DND-41 (cell line): ENCODE measurements at regions not wholly inside any gene's neighbourhood (a gene's known extent, or its start where the extent isn't known, plus 50 kb on each side); places are given as distances from the start of the nearest gene placed in this dataset.

Experiments used
- ATAC-seq: fragments of 200-7000 bp; cut with Tn5 transposase; 3 replicates; pipeline ENCODE4 v1.9.1; 2021; ENCODE audit warnings: low read depth; ENCODE audit not compliant: insufficient read depth
- DNase-seq: peaks from one replicate; pipeline ENCODE4 v3.0.0-alpha.2; 2020
- H2AFZ ChIP-seq: 2 replicates; pipeline ENCODE4 v1.6.0; 2012; ENCODE audit warnings: low read depth, low read length
- H3K27ac ChIP-seq: 2 replicates; pipeline ENCODE4 v1.5.1; 2012; ENCODE audit warnings: low read length, inconsistent platforms
- H3K27me3 ChIP-seq: fragments of 200-600 bp; sonication (generic); 2 replicates; pipeline ENCODE4 v1.6.0; 2012; ENCODE audit warnings: low read length, mild to moderate bottlenecking, inconsistent platforms; ENCODE audit not compliant: insufficient read depth, poor library complexity
- H3K36me3 ChIP-seq: 2 replicates; pipeline ENCODE4 v1.5.1; 2012; ENCODE audit warnings: low read length, inconsistent platforms; ENCODE audit not compliant: insufficient read depth
- H3K4me1 ChIP-seq: 2 replicates; pipeline ENCODE4 v1.5.1; 2012; ENCODE audit warnings: mild to moderate bottlenecking, low read length; ENCODE audit not compliant: insufficient read depth
- H3K4me2 ChIP-seq: 2 replicates; pipeline ENCODE4 v1.6.0; 2012; ENCODE audit warnings: mild to moderate bottlenecking, moderate library complexity, low read length, inconsistent platforms; ENCODE audit not compliant: insufficient read depth
- H3K4me3 ChIP-seq, 2 experiments: fragments of 200-600 bp in 1 of 2; shearing (Covaris generic) in 1 of 2; 2 replicates each; pipeline ENCODE4 v1.5.1; 2012 to 2016; ENCODE audit warnings: inconsistent platforms in 2 of 2, low read length in 2 of 2, mild to moderate bottlenecking in 2 of 2, low read depth in 1 of 2, moderate library complexity in 1 of 2
- H3K79me2 ChIP-seq: 2 replicates; pipeline ENCODE4 v1.6.0; 2012; ENCODE audit warnings: low read length, inconsistent platforms; ENCODE audit not compliant: insufficient read depth
- H3K9ac ChIP-seq: 2 replicates; pipeline ENCODE4 v1.6.0; 2012; ENCODE audit warnings: low read depth, mild to moderate bottlenecking, inconsistent platforms, low read length, moderate library complexity
- H3K9me3 ChIP-seq: 2 replicates; pipeline ENCODE4 v1.5.1; 2012; ENCODE audit warnings: low read length, moderate library complexity, mild to moderate bottlenecking, inconsistent platforms; ENCODE audit not compliant: insufficient read depth, severe bottlenecking
- H4K20me1 ChIP-seq: 2 replicates; pipeline ENCODE4 v1.6.0; 2012; ENCODE audit warnings: low read length; ENCODE audit not compliant: insufficient read depth
- EZH2 ChIP-seq: IDR thresholded peaks from 3 replicates; pipeline ENCODE4 v1.6.1; 2012; ENCODE audit warnings: borderline replicate concordance, low read depth, mild to moderate bottlenecking, moderate library complexity, low read length, inconsistent platforms; ENCODE audit not compliant: severe bottlenecking
- TF ChIP-seq, protein P1 (sequence below): IDR thresholded peaks from 2 replicates; pipeline ENCODE4 v1.5.1; 2012; ENCODE audit warnings: borderline replicate concordance, low read length, moderate library complexity, mild to moderate bottlenecking; ENCODE audit not compliant: poor library complexity, severe bottlenecking; ENCODE audit errors: extremely low read depth

DNA sequence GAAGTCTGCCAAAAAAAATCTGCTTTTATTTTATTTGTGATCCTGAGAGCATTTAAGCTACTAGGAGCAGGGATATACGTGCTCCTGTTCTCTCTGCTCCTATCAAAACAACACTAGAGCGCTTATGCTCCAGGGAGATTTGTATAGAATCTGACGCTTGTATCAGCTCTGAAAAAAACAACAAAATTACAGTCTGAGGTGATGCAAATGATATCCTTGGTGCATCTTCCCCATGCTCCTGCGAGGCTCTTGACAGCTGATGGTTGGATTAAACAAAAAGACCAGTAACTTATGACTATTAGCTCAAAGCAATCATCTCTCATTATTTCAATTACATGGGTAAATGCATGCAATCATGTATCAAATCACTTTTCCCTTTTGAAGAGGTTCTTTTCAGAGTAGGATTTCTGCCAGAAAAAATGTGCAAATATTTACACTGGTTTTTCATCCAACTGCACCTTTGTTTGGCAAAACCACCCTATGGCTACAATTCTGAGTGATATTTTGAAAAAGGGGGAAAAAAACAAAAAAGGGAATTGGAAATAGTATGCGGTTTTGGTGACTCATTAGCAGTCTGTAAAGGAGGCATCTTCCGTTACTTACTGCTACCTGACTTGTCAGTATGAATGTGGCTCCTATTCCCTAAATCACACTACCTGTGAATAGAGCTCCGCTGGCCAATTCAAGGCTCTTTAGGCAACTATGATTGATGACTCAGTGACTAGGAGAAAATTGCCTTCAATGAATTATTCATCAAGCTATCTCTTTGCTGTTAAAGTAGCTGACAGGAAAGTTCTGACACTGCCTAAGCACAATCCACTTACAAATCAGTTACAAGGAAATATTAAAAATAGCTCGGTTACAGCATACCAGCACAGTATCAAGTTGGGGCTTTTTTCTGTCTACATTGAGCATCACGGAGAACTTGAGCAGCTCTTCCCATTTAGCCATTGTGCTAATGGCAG is 450.0 kb downstream of the FOXG1 start:
- no peak for DNase-seq

DNA sequence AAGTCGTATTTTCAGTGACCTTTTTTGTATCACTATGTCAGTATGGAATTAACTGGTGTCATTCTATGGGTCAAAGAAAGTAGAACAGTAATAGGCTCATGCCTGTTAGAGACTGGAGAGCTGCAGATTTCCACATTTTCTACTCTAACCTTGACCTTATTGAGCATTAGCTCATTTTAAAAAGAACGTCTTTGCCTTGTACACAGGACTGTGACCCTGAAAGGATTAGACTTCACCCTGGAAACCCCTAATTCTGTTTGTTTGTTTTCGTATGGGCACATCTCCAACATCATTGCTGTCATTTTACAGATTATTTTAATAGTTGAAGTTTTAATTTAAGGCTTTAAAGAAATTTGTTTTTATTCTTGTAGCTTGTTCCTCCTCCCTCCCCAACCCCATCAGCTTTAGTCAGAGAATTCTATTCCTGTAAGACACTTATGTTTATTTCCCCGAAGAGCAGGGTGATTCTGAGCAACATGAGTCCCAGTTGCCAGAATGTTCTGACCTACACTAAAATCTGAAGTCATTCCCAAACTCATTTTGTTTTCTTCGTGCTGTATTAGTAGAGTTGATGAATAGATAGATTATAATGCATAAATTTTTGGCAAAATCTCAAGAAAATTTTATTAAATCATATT is 451.3 kb downstream of the FOXG1 start:
- DNase-seq (no peak), ATAC-seq (no peak)
- no peaks in the 10 kb centered on the region for H3K9me3 ChIP-seq
- no peak for TF ChIP-seq EZH2
- TF ChIP-seq, protein P1, sequence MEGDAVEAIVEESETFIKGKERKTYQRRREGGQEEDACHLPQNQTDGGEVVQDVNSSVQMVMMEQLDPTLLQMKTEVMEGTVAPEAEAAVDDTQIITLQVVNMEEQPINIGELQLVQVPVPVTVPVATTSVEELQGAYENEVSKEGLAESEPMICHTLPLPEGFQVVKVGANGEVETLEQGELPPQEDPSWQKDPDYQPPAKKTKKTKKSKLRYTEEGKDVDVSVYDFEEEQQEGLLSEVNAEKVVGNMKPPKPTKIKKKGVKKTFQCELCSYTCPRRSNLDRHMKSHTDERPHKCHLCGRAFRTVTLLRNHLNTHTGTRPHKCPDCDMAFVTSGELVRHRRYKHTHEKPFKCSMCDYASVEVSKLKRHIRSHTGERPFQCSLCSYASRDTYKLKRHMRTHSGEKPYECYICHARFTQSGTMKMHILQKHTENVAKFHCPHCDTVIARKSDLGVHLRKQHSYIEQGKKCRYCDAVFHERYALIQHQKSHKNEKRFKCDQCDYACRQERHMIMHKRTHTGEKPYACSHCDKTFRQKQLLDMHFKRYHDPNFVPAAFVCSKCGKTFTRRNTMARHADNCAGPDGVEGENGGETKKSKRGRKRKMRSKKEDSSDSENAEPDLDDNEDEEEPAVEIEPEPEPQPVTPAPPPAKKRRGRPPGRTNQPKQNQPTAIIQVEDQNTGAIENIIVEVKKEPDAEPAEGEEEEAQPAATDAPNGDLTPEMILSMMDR = no peak
- no peak overlapping the region for H3K9ac ChIP-seq
- no peaks in the 10 kb centered on the region for H3K27me3 ChIP-seq
- H2AFZ ChIP-seq = no peak overlapping the region
- H3K4me1 ChIP-seq = no peaks in the 10 kb centered on the region
- no peaks in the 10 kb centered on the region for H3K79me2 ChIP-seq
- no peak overlapping the region for H3K4me3 ChIP-seq
- H3K4me2 ChIP-seq = no peak overlapping the region
- H4K20me1 ChIP-seq = no peaks in the 10 kb centered on the region
- H3K36me3 ChIP-seq = no peaks in the 10 kb centered on the region
- H3K27ac ChIP-seq = no peak overlapping the region

More for the DNA sequence above, 450.0 kb downstream of the FOXG1 start:
- no peaks in the 10 kb centered on the region for H3K9me3 ChIP-seq
- H3K4me2 ChIP-seq = no peak overlapping the region
- H3K79me2 ChIP-seq = no peaks in the 10 kb centered on the region
- H3K27me3 ChIP-seq = no peaks in the 10 kb centered on the region
- TF ChIP-seq EZH2 = no peak
- ATAC-seq = no peak
- H3K4me1 ChIP-seq = no peaks in the 10 kb centered on the region
- H3K36me3 ChIP-seq = no peaks in the 10 kb centered on the region
- H4K20me1 ChIP-seq = no peaks in the 10 kb centered on the region
- H3K4me3 ChIP-seq = no peak overlapping the region
- no peak overlapping the region for H3K9ac ChIP-seq
- H2AFZ ChIP-seq = no peak overlapping the region
- no peak overlapping the region for H3K27ac ChIP-seq

DNA sequence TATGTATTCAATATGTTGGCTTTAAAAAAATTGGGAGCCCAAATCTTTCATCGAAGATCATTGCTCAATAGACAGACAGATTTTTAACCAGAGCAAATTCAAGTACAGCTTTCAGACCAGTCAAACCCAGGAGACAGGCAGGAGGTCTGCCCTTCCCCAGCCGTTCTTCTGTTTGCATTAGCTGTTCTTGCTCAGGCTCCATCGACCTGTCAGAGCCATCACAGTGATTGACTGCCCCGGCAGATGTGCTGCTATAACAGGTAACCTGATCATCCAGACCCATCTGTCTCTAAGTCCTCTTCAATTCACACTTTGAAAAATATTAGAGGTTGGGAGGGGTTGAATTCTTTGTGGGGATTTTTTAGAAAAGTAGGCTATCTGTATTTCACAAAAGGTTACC is 453.5 kb downstream of the FOXG1 start:
- Histone ChIP-seq H3K36me3 (no peaks in the 10 kb centered on the region), H3K9ac (no peak overlapping the region), H3K27ac (no peak overlapping the region), H3K27me3 (no peaks in the 10 kb centered on the region), H4K20me1 (no peaks in the 10 kb centered on the region), H3K9me3 (no peaks in the 10 kb centered on the region), H3K4me1 (no peaks in the 10 kb centered on the region), H3K4me2 (no peak overlapping the region), H3K4me3 (no peak overlapping the region), H3K79me2 (no peaks in the 10 kb centered on the region), H2AFZ (no peak overlapping the region)
- ATAC-seq = no peak
- no peak for DNase-seq
- TF ChIP-seq, protein P1 = no peak
- TF ChIP-seq EZH2 = no peak

DNA sequence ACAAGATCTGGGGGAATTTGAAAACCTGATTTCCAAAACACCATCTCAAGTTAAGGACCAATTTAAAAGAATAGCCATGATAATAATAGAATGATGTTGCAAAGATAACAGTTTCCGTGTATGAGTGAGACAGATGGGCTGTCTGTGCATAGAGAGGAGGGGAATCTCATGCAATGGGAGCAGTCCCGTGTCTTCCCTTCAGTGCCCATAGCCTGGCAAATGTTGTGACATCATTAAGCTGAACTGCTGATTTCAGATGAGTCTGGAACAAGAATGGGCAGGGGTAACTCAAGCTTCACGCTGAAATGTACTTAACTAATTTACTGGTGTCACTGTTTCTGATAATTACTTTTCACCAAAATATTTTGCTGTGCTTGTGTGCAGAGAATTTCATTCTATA is 454.0 kb downstream of the FOXG1 start:
- Histone ChIP-seq H3K9me3 (no peaks in the 10 kb centered on the region), H2AFZ (no peak overlapping the region), H3K36me3 (no peaks in the 10 kb centered on the region), H3K4me3 (no peak overlapping the region), H3K79me2 (no peaks in the 10 kb centered on the region), H4K20me1 (no peaks in the 10 kb centered on the region), H3K4me1 (no peaks in the 10 kb centered on the region), H3K9ac (no peak overlapping the region), H3K27me3 (no peaks in the 10 kb centered on the region), H3K27ac (no peak overlapping the region), H3K4me2 (no peak overlapping the region)
- no peak for DNase-seq
- no peak for TF ChIP-seq EZH2
- TF ChIP-seq, protein P1 = no peak
- ATAC-seq = no peak
